Prostate gland (tissue), 2 donors: ENCODE measurements at regions not wholly inside any gene's neighbourhood (a gene's known extent, or its start where the extent isn't known, plus 50 kb on each side); places are given as distances from the start of the nearest gene placed in this dataset.

Source experiments
- CTCF ChIP-seq, 4 experiments: fragments of 200-600 bp in 2 of 4; fragments of 450-650 bp in 2 of 4; sonication (generic) in 2 of 4; IDR thresholded peaks; 1 replicate in 3 of 4; 2 replicates in 1 of 4; pipeline ENCODE4 v1.5.1; 2016 to 2019; ENCODE audit warnings: antibody characterized with exemption in 4 of 4, mild to moderate bottlenecking in 2 of 4, moderate library complexity in 2 of 4
- POLR2A ChIP-seq: fragments of 450-650 bp; IDR thresholded peaks from one replicate; pipeline ENCODE4 v1.6.1; 2016; ENCODE audit warnings: antibody characterized with exemption, mild to moderate bottlenecking

GRCh38 chr6:121670511-121670910, 235.1 kb downstream of the GJA1 start:
- no peak for TF ChIP-seq CTCF (IDR thresholded peaks at IDR 0.05)
- no peak for TF ChIP-seq POLR2A
